GM12891 (cell line): ENCODE measurements at regions not wholly inside any gene's neighbourhood (a gene's known extent, or its start where the extent isn't known, plus 50 kb on each side); places are given as distances from the start of the nearest gene placed in this dataset.

ENCODE experiments used
- DNase-seq: peaks from one replicate; pipeline ENCODE4 v3.0.0; 2011; ENCODE audit warnings: low spot score; ENCODE audit not compliant: insufficient read length
- FAIRE-seq: peaks from 2 replicates; lab custom pipeline; 2011; peaks lifted over from hg19 to GRCh38; lab: Jason Lieb, UNC
- PAX5 ChIP-seq: IDR thresholded peaks from 2 replicates; pipeline ENCODE4 v1.6.1; 2011; ENCODE audit warnings: low read length, moderate library complexity, mild to moderate bottlenecking; ENCODE audit not compliant: insufficient read depth, severe bottlenecking
- POLR2A ChIP-seq: IDR thresholded peaks from 2 replicates; pipeline ENCODE4 v1.6.1; 2011; ENCODE audit warnings: low read depth, low read length, control low read depth
- POLR2AphosphoS5 ChIP-seq: IDR thresholded peaks from 2 replicates; pipeline ENCODE4 v1.6.1; 2011; ENCODE audit warnings: low read depth, low read length, control low read depth
- POU2F2 ChIP-seq: IDR thresholded peaks from 2 replicates; pipeline ENCODE4 v1.6.1; 2011; ENCODE audit warnings: low read depth, mild to moderate bottlenecking, control low read depth, low read length, moderate library complexity
- SPI1 ChIP-seq: IDR thresholded peaks from 2 replicates; pipeline ENCODE4 v1.6.1; 2011; ENCODE audit warnings: low read depth, low read length, control low read depth
- TAF1 ChIP-seq: IDR thresholded peaks from 2 replicates; pipeline ENCODE4 v1.6.1; 2011; ENCODE audit warnings: low read depth, low read length, control low read depth

DNA sequence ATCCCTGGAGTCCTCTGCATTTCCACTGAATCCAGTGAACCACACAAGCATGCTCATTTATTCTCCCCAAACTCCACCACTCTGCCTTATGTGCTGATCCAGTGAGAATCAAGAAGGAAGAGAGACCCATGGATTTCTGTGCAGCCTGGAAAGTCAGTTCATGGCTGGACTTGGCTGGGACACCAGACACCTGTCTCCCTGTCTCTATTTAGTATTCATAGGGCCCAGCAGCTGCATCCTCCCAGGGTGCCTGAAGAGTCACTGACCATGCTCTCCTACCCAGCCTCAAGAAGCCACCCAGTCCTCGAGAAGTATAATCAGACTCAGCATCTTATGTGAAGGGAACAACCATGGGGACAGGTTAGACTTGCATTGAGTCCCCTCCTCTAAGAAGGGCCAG lies 83.2 kb downstream of the ZNF280B start:
- FAIRE-seq (no peak), DNase-seq (no peak)
- TF ChIP-seq POLR2AphosphoS5 (no peak), POU2F2 (no peak), PAX5 (no peak), TAF1 (no peak), SPI1 (no peak), POLR2A (no peak)

DNA sequence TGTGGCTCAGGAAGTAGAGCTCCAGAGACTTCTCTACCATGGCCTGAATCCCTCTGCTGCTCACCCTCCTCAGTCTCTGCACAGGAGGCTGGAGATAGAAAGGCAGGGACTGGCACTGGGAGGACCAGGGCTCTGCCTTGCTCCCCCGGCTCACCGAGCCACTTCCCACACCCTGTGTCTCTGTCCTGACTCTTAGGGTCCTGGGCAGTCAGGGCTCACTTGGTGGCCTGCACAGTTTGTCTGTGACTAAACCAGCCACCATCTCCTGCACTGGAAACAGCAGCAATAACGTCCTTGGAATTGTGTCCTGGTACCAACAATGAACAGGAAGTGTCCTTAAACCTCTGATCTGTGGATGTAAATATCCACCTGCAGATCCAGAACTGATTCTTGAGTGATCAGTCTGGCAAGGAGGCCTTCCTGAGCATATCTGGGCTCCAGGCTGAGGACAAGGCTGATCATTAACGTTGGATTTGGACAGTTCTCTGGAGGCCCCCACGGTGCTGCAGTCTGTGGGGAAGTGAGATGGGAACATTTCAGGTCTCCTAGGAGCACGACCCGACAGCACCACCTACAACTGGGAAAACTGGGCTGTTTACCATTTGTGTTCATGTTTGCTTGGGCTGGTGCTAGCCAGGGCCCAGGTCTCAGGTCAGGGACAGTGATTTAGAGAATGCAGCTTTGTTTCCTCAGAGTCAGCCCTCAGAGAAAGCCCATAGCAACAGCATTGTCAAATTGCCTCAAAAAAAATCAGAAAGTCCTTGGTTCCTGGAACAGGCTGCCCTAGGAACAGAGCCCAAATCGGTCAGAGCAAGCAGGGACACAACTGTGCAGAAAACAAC lies 82.5 kb downstream of the ZNF280B start:
- no peak for FAIRE-seq
- DNase-seq: no peak
- TF ChIP-seq SPI1 (no peak), PAX5 (no peak), POLR2A (no peak), POLR2AphosphoS5 (no peak), POU2F2 (no peak), TAF1 (no peak)

DNA sequence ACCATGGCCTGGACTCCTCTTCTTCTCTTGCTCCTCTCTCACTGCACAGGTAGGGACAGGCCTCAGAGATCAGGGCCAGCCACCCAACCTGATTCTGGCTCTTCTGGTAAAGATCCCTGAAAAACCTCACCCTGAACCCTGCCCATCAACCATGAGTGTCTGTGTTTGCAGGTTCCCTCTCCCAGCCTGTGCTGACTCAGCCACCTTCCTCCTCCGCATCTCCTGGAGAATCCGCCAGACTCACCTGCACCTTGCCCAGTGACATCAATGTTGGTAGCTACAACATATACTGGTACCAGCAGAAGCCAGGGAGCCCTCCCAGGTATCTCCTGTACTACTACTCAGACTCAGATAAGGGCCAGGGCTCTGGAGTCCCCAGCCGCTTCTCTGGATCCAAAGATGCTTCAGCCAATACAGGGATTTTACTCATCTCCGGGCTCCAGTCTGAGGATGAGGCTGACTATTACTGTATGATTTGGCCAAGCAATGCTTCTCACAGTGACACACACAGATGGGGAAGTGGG lies 80.9 kb downstream of the ZNF280B start:
- no peak for DNase-seq
- TF ChIP-seq TAF1: no peak
- TF ChIP-seq POLR2AphosphoS5: no peak
- TF ChIP-seq PAX5: no peak
- no peak for TF ChIP-seq POU2F2
- no peak for TF ChIP-seq POLR2A
- no peak for TF ChIP-seq SPI1
- FAIRE-seq: no peak

DNA sequence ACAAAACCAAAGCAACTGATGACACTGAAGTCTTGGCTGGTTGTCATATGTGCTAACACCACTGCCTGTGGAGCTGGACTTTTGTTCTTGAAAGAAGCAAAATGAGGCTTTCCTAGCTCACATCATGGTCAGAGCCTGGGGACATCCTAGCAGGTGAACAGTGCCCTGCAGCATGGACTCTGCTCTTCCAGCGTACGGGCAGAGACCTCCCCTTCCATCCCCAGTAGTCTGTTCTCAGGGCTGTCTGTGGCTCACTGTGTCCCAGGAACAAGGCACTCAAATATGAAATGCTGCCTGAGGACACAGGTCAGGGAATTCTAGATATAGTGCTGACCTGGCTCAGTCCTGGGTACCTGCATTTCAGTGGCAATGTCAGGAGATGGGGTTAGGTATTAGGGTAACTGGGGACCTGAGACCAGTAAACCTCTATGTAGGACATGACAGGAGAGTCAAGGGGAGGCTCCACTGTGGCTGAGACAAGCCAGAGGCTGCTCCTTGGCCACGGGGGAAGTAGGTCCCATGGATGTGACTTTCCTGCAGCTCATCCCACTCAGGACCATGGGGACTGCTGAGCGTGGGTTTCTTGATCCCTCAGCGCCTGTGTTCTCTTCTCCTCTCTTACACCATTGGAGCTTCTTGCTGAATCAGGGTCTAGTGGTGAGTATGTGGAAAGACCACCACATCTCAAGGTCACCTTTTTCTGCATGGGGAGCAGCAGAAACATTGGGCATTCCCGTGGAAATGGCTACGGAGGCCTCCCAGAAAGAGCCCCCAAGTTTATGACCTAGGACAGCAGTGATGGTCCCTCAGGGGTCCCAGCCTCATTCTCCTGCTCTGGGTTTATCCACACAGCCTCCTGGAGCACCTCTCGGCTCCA lies 80.1 kb downstream of the ZNF280B start:
- FAIRE-seq: peak; percentile 20
- no peak for DNase-seq
- TF ChIP-seq POLR2AphosphoS5 (no peak), PAX5 (no peak), SPI1 (no peak), POLR2A (no peak), POU2F2 (no peak), TAF1 (no peak)

DNA sequence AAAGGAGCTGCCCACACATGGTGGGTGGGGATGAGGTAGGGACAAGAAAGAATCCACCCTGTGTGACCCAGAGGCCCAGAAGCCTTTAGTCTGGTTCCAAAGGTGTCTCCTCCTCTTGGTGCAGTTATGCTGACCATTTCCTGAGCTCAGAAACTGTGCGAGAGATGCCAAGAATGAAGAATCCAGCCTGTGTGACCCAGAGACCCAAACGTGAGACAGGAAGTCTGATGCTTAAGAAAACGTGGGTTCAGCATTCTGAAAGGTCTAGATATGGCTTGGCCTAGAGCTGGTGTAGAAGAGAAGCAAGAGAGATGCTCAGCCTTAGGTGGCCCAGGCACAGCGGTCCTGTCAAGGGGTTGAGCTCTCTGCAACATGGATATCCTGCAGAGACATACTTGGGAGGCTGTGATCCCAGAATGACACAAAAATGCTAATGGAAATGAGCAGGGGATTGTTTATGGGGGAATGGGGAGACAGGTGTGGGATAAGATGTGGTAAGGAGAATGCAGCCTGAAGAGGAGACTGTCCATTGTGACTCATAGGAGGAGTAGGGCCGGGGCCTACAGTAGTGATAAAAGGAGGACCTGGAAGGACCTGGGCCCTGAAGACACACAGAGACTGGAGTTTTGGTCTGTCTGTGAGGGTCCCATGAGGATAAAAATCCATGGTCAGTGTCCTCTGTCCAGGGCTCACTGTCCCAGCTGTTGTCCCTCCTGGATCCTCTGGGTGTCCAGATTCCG lies 79.0 kb downstream of the ZNF280B start:
- FAIRE-seq: peak; percentile 16
- TF ChIP-seq POLR2AphosphoS5 (no peak), TAF1 (no peak), POU2F2 (no peak), SPI1 (no peak), POLR2A (no peak), PAX5 (no peak)
- DNase-seq: no peak

DNA sequence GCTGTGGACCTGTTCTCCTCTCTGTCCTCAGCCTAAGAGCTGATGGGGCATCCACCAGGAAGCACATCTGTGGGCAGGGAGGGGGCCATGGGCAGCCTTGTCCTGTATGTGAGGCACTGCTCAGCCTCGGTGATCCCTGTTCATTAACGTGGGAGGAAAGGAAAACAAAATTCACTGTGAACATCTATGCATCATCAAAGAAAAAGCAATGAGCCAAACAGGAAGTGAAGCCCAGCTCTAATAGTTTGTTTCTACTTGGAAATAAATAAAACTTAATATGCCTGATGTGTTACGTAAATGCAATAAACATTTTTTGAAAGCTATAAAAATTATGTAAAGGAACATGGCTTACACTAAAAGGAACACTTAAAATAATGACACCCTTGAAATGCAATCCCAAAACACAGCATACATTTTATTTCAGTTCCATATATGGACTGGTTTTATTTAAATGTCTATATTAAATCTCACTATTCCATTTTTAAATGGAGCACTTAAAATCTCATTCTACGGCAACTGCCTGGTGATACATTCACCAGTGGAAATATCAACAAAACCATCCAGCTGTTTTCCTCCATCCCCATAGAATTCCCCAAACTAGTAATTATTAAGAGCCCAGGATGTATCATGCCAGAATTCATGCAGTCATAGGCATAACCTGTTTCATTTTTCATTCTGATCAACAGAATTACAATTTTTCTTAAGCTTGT lies 78.3 kb downstream of the ZNF280B start:
- TF ChIP-seq POU2F2: no peak
- no peak for TF ChIP-seq POLR2AphosphoS5
- no peak for TF ChIP-seq POLR2A
- TF ChIP-seq SPI1: no peak
- TF ChIP-seq PAX5: no peak
- TF ChIP-seq TAF1: no peak
- FAIRE-seq: peak; percentile 84
- DNase-seq: no peak

DNA sequence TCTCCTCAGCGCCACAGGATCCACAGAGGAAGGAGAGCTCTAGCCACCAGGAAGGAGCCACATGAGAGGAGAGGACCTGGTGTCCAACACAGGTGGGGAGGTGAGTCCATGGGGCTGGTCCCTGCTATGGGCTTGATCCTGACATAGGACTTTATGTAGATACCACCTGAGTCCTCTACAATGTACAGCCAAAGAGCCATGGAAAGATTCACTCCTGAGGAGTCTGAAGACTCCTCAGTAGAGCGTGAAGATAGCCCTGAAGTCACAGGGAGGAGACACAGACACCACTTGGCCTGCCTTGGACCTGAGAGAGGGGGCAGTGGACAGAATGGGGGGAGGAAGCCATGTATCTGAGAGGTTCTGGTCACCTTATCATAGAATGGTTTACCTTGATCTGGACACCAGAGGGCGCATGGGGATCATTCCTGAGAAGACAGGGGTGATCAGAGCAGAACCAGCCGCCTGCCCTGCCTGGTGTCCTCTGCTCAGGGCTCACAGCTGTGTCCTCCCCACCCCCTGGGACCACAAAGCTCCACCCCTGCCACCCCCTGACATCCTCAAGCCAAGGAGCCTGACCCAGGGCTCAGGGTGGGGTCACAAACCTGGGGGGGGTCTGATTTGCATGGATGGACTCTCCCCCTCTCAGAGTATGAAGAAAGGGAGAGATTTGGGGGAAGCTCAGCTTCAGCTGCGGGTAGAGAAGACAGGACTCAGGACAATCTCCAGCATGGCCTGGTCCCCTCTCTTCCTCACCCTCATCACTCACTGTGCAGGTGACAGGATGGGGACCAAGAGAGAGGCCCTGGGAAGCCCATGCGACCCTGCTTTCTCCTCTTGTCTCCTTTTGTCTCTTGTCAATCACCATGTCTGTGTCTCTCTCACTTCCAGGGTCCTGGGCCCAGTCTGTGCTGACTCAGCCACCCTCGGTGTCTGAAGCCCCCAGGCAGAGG lies 77.0 kb downstream of the ZNF280B start:
- DNase-seq: peak; percentile 53
- TF ChIP-seq POLR2A: no peak
- no peak for TF ChIP-seq TAF1
- no peak for TF ChIP-seq POLR2AphosphoS5
- no peak for TF ChIP-seq POU2F2
- TF ChIP-seq SPI1: no peak
- TF ChIP-seq PAX5: no peak
- FAIRE-seq: peak; percentile 94

DNA sequence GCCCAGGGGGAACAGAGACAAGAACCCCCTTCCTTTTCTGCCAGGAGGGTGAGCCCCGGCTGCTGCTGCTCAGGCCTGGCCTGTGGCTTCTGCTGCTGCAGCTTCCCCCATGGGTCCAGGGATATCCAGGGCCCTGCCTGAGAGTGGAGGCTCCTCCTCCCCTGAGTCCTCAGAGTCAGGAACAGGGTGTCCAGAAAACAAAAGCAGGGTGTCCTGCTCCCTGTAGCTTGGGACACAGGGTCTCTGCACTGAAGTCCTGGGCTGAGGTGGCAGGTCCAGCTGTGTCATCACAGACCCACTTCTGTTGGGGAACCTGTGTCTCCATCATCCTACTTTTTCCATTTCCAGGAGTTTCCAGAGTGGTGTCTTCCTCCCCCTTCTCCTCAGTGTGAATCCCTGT lies 76.1 kb downstream of the ZNF280B start:
- DNase-seq (no peak), FAIRE-seq (no peak)
- TF ChIP-seq POU2F2 (no peak), POLR2A (no peak), PAX5 (no peak), SPI1 (no peak), TAF1 (no peak), POLR2AphosphoS5 (no peak)
